ENCODE measurements at regions not wholly inside any gene's neighbourhood (a gene's known extent, or its start where the extent isn't known, plus 50 kb on each side); places are given as distances from the start of the nearest gene placed in this dataset.

DNA sequence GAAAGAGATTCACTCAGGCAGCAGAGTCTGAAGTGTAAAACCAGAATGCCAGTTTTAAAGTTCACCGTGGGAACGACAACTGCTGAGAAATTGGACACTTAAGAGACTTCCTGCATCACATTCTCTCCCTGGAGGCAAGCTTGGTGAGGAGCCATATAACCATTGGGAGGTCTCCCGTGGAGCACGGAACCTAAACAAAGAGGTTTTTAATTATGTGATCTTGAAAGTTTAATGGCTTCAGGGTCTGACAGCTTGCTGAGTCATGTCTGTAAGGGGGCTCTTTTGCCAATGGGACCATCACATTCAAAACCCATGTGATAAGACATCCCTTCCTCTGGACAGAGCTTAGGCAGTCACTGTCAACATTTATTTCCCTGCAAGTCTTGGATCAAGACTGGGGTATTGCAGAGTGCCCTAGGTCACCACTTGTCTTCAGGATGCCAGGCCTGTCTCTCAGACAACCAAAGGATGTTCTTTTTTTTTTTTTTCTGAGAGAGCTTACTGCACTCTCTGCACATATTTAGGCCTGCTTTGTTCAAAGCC, 674.4 kb downstream of the TYW1 start:
- TF ChIP-seq CTCF (IDR thresholded peaks at IDR 0.05; ENCODE audit: insufficient read depth, low read depth, low read length): no peak
- no peak for TF ChIP-seq EZH2 (IDR thresholded peaks at IDR 0.05; ENCODE audit: insufficient read depth, low read length)

Measured in astrocyte (in vitro differentiated cells and primary cell).